Tibial nerve (tissue), 4 donors: ENCODE measurements at regions not wholly inside any gene's neighbourhood (a gene's known extent, or its start where the extent isn't known, plus 50 kb on each side); places are given as distances from the start of the nearest gene placed in this dataset.
"Not testable (repeated sequence)": the region's sequence is repeated elsewhere in the genome, so short reads cannot be mapped to it uniquely, and the experiment has no call there.

ENCODE experiments used
- DNase-seq, 2 donors: peaks; one replicate each; pipeline ENCODE4 v3.0.0-alpha.2; 2019; ENCODE audit warnings: low spot score in 2 of 2
- H3K27ac ChIP-seq, 4 donors: fragments of 200-600 bp; sonication (generic) in 3 of 4; one replicate each; pipeline ENCODE4 v1.5.1; 2017 to 2019; ENCODE audit warnings: mild to moderate bottlenecking in 1 of 4
- H3K27me3 ChIP-seq, 2 donors: fragments of 200-600 bp; sonication (generic) in 1 of 2; one replicate each; pipeline versions ENCODE4 v1.5.1 to v1.6.0; 2017 to 2019
- H3K36me3 ChIP-seq, 3 donors: fragments of 200-600 bp; sonication (generic); one replicate each; pipeline ENCODE4 v1.5.1; 2018 to 2019
- H3K4me1 ChIP-seq, 4 donors: fragments of 200-600 bp; sonication (generic) in 3 of 4; one replicate each; pipeline ENCODE4 v1.5.1; 2017 to 2019
- H3K4me3 ChIP-seq, 4 donors: fragments of 200-600 bp; sonication (generic) in 3 of 4; one replicate each; pipeline ENCODE4 v1.5.1; 2017 to 2019; ENCODE audit warnings: mild to moderate bottlenecking in 1 of 4, moderate library complexity in 1 of 4
- H3K9me3 ChIP-seq, 4 donors: fragments of 200-600 bp; sonication (generic) in 3 of 4; one replicate each; pipeline ENCODE4 v1.5.1; 2017 to 2019
- EP300 ChIP-seq, 2 donors: sonication (generic); formaldehyde crosslinking; IDR thresholded peaks; one replicate each; pipeline ENCODE4 v1.6.1; 2017; ENCODE audit warnings: antibody characterized with exemption in 2 of 2, mild to moderate bottlenecking in 1 of 2
- POLR2A ChIP-seq, 2 donors: fragments of 450-650 bp; IDR thresholded peaks; one replicate each; pipeline ENCODE4 v1.6.1; 2017; ENCODE audit warnings: antibody characterized with exemption in 2 of 2, mild to moderate bottlenecking in 2 of 2, moderate library complexity in 2 of 2
- WGBS, 2 donors: methylation state at CpG; one replicate each; pipeline ENCODE4 v1.1.5; 2018; 5-methylcytosine and 5-hydroxymethylcytosine counted together
- TF ChIP-seq, protein P1 (sequence below), 5 experiments: fragments of 200-600 bp in 3 of 5; fragments of 450-650 bp in 2 of 5; sonication (generic) in 3 of 5; IDR thresholded peaks; one replicate each; pipeline ENCODE4 v1.5.1; 2016 to 2019; ENCODE audit warnings: antibody characterized with exemption in 5 of 5, mild to moderate bottlenecking in 3 of 5, moderate library complexity in 2 of 5

DNA sequence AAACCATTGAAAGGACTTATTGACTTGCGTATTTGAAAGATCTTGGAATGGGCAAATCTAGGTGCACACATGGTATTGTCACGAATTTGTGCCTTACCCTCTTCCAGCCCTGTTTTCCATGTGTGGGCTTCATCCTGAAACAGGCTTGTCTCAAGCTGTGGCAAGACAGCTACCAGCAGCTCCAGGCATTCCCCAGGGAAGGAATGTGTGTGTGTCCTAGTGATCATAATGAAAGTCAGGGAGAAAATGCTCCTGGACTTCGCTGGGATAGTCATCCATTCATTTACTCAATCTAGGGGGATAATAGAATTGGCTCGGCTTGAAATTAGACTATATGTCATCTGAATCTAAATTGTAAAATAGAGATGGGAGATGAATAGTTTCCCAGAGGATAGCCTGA is 676.2 kb downstream of the CBLN4 start:
- WGBS, 2 donors, result 76 to 83% methylated on average over 4 of the region's 4 CpGs
- TF ChIP-seq, protein P1, sequence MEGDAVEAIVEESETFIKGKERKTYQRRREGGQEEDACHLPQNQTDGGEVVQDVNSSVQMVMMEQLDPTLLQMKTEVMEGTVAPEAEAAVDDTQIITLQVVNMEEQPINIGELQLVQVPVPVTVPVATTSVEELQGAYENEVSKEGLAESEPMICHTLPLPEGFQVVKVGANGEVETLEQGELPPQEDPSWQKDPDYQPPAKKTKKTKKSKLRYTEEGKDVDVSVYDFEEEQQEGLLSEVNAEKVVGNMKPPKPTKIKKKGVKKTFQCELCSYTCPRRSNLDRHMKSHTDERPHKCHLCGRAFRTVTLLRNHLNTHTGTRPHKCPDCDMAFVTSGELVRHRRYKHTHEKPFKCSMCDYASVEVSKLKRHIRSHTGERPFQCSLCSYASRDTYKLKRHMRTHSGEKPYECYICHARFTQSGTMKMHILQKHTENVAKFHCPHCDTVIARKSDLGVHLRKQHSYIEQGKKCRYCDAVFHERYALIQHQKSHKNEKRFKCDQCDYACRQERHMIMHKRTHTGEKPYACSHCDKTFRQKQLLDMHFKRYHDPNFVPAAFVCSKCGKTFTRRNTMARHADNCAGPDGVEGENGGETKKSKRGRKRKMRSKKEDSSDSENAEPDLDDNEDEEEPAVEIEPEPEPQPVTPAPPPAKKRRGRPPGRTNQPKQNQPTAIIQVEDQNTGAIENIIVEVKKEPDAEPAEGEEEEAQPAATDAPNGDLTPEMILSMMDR (IDR thresholded peaks at IDR 0.05), result no peak
- DNase-seq, result no peak
- H3K27ac ChIP-seq, result no peak overlapping the region
- no peaks in the 10 kb centered on the region for H3K9me3 ChIP-seq
- no peaks in the 10 kb centered on the region for H3K27me3 ChIP-seq
- no peaks in the 10 kb centered on the region for H3K4me1 ChIP-seq
- H3K4me3 ChIP-seq, result no peak overlapping the region
- H3K36me3 ChIP-seq, result no peaks in the 10 kb centered on the region

DNA sequence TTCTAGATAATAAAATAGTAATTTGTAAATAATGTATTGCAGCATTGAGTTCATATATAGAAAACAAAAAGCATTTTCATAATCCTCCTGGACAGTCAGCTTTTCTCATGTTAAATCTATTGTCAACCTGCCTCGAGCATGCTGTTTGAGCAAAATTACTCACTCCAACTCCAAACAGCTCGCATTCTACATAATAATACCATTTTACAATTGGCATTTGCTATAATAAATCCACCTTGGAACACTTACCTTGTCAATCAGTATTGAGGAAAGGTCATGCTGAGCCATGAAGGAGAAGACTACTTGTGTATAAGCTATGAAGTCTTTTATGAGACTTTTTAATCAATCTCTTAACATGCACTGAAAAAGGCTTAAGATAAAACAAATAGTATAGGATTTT is 682.6 kb downstream of the CBLN4 start:
- H3K27ac ChIP-seq, result no peak overlapping the region
- H3K9me3 ChIP-seq, result no peaks in the 10 kb centered on the region
- H3K4me3 ChIP-seq, result no peak overlapping the region
- H3K27me3 ChIP-seq, result no peaks in the 10 kb centered on the region
- DNase-seq, result no peak
- no peaks in the 10 kb centered on the region for H3K36me3 ChIP-seq
- no peaks in the 10 kb centered on the region for H3K4me1 ChIP-seq
- WGBS, 2 donors, result 35 to 38% methylated on average over 2 of the region's 2 CpGs
- TF ChIP-seq EP300 (IDR thresholded peaks at IDR 0.05) (no peak), POLR2A (IDR thresholded peaks at IDR 0.05) (no peak)
- TF ChIP-seq, protein P1 (IDR thresholded peaks at IDR 0.05), result no peak

DNA sequence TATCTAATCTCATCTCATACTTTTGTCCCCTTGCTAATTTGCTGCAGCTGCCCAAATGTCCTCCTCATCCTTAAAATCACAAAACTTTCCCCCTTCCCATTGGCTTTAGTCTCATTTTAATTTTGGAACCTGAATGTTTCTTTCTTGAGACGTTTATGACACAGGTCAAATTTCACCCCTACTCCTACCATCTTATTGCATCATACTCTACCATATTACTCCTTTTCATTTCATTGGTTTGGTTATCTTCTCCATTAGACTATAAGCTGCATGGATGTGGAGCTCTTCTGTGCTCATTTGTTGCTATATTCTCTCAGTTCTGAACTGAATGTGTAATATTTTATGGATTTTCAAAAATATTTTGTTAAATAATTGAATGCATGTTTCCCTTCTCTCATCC is 688.6 kb downstream of the CBLN4 start:
- Histone ChIP-seq H3K4me3 (no peak overlapping the region), H3K36me3 (no peaks in the 10 kb centered on the region), H3K27me3 (no peaks in the 10 kb centered on the region), H3K9me3 (peaks cover 0 to 3% (median 0%) of the 10 kb centered on the region in 4 donors), H3K27ac (no peak overlapping the region), H3K4me1 (no peaks in the 10 kb centered on the region)
- WGBS, 2 donors, result 60 to 69% methylated on average over 1 of the region's 1 CpG
- TF ChIP-seq EP300 (IDR thresholded peaks at IDR 0.05), result no peak
- TF ChIP-seq POLR2A (IDR thresholded peaks at IDR 0.05), result no peak
- TF ChIP-seq, protein P1 (IDR thresholded peaks at IDR 0.05), result no peak
- DNase-seq, result no peak

DNA sequence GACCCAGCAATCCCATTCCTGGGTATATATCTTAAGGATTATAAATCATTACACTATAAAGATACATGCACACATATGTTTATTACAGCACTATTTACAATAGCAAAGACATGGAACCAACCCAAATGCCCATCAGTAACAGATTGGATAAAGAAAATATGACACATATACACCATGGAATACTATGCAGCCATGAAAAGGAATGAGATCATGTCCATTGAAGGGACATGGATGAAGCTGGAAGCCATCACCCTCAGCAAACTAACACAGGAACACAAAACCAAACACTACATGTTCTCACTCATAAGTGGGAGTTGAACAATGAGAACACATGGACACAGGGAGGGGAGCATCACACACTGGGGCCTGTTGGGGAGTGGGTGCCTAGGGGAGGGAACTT is 694.5 kb downstream of the CBLN4 start:
- H3K4me1 ChIP-seq, DNase-seq, H3K4me3 ChIP-seq, H3K27me3 ChIP-seq, H3K36me3 ChIP-seq, H3K27ac ChIP-seq: not testable (repeated sequence)
- peaks cover 0 to 19% (median 0%) of the 10 kb centered on the region in 4 donors for H3K9me3 ChIP-seq

DNA sequence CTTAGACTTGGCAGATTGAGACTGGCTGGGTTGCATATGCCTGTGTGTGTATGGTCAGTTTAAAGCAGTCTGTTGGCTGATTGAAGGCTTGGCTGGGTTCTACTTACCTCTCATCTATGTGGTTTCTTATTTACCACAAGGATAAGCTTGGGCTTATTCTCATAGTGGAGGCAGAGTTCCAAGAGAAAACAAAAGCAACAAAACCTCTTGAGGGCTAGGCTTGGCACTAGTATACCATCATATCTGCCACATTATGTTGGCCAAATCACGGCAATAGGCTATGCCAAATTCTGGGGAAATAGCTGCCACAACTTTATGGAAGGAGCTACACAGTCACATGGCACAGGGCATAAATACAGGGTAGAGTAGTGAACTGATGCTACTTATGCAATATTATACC is 714.1 kb downstream of the CBLN4 start:
- H3K9me3 ChIP-seq, result no peaks in the 10 kb centered on the region
- H3K27me3 ChIP-seq, result no peaks in the 10 kb centered on the region
- H3K27ac ChIP-seq, result no peak overlapping the region
- H3K4me1 ChIP-seq, result no peaks in the 10 kb centered on the region
- no peak overlapping the region for H3K4me3 ChIP-seq
- no peaks in the 10 kb centered on the region for H3K36me3 ChIP-seq
- TF ChIP-seq POLR2A (IDR thresholded peaks at IDR 0.05) (no peak), EP300 (IDR thresholded peaks at IDR 0.05) (no peak)
- TF ChIP-seq, protein P1 (IDR thresholded peaks at IDR 0.05), result no peak
- 91 to 96% methylated on average over 1 of the region's 1 CpG for WGBS, 2 donors
- no peak for DNase-seq

DNA sequence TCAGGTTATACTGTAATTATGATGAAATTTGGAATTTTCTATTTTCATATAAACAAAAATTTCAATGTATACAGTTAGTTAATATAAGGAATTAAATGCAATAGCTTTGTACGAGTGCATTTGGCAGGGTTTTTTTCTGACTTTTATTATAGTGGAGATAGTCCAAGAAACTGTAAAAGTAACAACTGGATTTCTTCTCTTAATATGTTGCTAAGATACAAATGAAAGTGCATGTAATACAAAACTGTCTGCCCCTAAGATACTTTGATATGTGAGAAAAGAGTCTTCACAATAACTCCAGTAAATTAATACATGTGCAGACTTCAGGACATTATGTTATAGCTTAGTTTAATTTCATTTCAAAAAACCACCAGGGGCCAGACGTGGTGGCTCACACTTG is 721.4 kb downstream of the CBLN4 start:
- 66 to 68% methylated on average over 2 of the region's 2 CpGs for WGBS, 2 donors
- Histone ChIP-seq H3K9me3 (no peaks in the 10 kb centered on the region), H3K36me3 (no peaks in the 10 kb centered on the region), H3K4me1 (no peaks in the 10 kb centered on the region), H3K4me3 (no peak overlapping the region), H3K27ac (no peak overlapping the region), H3K27me3 (no peaks in the 10 kb centered on the region)
- no peak for TF ChIP-seq EP300 (IDR thresholded peaks at IDR 0.05)
- TF ChIP-seq, protein P1 (IDR thresholded peaks at IDR 0.05), result no peak
- no peak for TF ChIP-seq POLR2A (IDR thresholded peaks at IDR 0.05)
- DNase-seq, result no peak
